Left hindlimb (tissue), 1 donor: ENCODE measurements at regions not wholly inside any gene's neighbourhood (a gene's known extent, or its start where the extent isn't known, plus 50 kb on each side); places are given as distances from the start of the nearest gene placed in this dataset.
"Not testable (repeated sequence)": the region's sequence is repeated elsewhere in the genome, so short reads cannot be mapped to it uniquely, and the experiment has no call there.

ENCODE experiments used
- DNase-seq: peaks from one replicate; pipeline ENCODE4 v3.0.0-alpha.2; 2018

DNA sequence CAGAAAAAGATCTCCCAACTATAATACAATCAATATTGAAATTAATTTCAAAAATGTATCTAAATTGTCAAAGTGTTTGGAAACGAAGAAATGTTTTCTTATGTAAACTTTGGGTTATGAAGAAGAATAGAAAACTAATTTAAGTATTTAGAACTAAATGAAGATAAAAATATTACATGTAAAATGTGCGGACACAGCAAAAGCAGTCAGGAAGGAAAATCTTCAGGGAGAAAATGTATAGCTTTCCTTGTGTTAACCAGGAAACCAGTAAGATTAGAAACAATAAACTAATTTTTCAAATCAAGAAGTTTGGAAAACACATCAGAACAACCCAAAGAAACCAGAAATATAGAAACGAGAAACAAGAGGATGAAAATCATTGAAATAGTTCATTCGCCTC, 466.5 kb downstream of the BRD1 start:
- no peak for DNase-seq

DNA sequence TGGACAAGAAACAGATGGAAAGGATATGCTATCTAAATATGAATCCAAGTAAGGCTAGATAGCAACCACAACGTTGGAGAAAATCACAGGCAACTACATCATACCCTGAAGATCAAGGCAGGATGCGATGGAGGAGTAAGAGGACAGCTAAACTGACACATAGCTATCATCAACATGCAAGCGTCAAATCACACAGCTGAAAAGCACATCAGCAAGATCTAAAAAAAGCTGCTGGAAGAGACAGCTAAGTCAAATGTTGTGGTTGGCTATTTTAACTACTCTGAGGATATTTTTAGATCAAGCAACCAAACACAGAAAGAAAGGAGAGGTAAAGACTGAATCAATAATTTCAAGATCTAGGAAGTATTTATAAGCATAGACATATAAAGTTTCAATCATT, 466.9 kb downstream of the BRD1 start:
- DNase-seq: no peak

DNA sequence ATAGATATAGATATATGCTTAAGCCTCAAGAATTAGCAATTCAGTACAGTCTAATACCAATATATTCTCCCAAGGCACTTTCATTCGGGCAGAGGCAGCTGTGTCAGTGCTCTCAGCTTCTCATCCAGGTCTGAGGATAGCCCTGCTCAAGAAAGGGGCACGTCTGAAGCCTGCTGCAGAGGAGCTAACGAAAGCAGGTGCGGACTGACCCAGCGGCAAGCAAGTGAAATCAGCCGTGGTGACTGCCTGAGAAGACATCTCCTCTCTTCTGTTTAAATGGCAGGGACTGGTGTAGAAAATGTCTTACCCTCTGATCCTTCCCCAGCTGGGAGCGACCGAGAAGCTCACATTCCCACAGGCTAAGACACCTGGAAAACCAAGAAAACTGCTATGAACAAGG, 468.6 kb downstream of the BRD1 start:
- DNase-seq: no peak

DNA sequence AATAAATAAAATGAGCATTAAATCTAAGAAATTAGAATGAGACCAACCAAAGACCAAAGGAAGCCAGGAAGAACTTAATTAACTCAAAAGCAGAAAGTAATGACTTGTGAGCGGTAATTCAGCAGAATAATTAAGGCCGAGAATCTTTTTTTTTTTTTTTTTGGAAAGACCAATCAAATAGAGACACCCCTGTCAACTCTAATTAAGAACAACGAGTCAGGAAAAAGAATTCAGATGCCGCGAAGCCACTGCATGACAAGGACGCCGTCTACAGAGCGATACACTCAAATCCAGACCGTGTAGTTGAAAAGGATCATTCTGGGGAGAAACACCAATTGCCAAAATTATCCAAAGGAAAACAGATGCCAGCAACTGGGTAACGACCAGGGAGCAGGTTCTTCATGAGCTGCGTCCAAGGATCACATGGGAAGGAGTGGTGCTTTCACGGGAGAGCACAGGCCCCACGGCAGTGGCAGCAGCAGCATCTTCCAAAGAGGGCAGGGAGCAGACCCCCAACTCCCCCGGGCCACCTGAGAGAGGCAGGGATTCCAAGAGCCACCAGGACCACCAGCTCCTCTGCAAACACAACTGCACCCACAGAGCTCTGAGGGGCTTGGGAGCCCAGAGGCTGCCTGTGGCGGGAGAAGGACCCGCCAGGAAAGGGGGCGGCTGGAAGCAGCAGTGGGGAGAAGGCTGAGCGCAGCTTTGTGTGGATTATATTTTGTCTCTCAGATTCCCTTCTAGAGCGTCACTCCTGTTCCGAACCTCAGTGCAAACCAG, 469.8 kb downstream of the BRD1 start:
- DNase-seq: no peak

DNA sequence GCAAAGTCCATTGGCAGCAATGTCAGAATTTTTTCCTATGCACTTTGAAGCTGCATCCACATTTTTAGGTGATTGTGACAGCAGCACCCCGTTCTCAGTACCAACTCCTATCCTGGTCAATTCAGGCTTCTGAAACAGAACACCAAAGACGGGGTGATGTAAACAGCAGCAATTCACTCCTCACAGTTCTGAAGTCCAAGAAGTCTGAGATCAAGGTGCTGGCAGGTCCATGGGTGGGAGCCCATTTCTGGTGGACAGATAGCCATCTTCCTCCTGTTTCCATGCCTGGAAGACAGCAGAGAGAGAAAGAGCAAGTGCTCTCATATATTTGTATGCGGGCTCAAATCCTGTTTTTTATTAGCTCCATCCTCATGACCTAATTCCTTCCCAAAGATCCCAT, 471.2 kb downstream of the BRD1 start:
- DNase-seq: no peak

DNA sequence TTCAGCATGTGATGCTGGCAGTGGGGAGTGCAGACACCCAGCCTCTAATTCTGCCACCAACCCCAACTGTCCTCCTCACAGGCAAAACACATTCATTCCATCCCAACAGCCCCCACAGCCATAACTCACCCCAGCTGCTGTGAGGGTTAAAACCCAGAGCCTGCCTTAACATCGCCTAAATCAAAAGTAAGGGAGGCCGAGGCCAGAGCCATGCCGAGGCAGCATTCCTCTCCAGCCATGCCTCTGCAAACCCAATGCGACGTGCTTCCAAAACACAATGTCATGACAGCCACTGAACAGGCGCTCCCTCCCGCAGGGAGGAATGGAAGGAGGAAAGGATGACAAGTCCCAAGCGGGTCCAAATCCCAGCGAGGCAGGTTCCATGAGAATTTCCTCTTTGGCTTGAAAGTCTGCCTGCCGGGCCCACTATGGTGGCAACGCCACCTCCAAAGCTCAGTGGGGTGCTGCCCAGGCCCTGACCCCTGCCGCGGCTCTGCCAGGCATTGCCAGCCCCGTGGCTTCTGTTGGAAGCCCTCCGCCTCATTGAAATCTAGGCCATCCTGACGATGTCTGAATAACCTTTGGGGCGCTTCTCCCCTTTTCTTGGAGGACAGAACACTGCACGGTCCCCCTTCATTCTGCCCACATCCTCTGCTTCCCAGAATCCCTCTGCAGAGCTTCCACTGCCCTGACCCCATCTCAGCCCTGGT, 472.3 kb downstream of the BRD1 start:
- no peak for DNase-seq

DNA sequence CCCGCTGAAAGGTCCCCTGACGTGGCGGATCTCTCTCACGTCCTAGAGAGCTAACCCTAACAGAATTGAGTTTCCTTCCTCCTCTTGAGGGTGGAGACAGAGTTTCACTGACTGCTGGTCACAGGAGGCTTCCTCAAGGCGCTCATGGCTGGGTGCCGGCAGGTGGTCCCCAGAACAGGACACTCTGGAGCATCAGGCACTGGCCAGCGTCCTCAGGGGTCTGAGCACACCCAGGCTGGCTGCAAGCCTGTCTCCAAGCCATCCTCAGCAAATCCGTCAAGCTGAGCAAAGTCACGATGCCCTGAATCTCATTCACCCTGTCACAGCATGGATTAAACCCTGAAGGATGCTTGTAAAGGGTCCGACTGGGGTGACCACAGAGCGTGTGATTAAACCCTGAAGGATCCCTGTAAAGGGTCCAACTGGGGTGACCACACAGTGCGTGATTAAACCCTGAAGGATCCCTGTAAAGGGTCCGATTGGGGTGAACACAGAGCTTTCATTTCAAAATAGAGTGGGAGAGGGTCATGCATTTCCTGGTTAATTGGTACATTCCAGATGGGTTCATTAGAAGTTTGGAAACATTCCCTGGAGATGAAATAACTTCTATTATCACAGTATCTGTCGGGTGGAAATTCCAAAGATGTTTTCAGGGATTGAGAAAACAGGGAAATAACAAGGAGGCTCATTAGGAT, 473.0 kb downstream of the BRD1 start:
- DNase-seq: no peak

DNA sequence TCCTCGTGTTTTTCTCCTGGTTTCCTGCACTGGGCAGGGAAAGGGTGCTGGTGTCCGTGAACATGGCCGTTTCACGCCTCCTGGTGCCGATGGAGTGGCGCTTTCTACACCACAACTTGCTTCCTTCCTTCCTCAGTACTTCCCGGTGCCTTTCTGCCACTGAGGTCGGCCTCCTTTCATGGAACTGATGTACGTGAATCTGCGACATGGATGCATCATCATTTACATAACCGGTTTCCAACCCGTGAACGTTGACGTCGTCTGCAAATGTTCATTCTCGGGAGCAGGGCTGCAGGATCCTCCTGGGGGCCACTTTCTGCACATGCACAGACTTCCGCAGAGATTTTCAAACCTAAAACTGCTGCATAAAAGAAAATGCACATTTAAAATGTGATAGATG, 474.4 kb downstream of the BRD1 start:
- DNase-seq: no peak

DNA sequence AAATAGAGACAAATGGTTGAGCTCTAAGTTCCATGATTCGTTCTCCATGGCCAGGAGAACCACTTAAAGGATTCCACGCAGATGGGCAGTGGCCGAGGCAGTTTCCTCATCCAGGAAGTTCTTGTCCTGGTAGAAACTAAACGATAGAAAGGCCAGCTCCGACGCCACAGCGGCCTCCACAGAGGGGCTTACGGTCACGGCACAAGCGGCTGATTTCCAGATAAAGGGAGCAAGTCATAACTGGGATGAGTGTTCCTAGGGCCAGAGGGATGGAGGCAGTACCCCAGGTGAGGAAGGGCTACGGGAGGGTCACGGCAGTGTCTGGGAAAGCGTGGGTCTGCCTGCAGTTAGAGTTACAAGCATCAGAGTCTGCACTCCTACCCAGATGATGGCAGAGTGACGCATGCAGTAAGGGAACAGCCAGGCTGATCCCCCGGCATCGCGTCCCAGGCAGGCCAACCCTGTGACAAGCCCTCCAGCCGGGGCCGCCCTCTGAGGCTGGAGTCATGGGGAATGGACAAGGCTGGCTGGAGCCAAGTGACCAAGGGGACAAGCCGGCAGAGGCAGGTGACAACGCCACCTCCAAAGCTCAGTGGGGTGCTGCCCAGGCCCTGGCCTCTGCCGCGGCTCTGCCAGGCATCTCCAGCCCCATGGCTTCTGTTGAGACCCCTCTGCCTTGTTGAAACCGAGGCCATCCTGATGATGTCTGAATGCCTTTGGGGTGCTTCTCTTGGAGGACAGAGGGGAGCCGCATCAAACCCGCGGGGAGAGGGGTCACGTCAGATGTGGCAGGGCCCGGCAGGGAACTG, 475.1 kb downstream of the BRD1 start:
- no peak for DNase-seq

DNA sequence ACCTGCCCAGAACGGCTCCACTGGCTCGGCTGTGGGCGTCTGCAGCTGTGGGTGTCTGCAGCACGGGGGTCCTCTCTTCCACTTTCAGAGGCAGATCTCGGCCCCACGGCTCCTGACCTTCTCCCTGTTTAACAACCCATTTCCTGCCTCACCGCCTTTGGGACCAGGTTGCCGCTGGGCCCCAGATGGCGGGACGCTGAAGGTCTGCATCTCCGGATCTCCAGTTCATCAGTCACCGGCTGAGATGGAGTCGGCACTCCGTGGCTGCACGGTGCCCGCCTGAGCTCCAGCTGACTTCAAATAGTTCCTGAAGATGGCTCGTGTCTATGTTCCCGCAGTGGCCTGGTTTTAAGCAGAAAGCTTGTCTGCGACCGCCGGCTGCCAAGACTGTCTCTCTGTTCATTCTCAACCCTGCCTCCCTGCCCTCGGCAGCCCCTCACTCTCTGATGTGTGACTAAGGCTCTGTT, 475.9 kb downstream of the BRD1 start:
- DNase-seq: no peak

DNA sequence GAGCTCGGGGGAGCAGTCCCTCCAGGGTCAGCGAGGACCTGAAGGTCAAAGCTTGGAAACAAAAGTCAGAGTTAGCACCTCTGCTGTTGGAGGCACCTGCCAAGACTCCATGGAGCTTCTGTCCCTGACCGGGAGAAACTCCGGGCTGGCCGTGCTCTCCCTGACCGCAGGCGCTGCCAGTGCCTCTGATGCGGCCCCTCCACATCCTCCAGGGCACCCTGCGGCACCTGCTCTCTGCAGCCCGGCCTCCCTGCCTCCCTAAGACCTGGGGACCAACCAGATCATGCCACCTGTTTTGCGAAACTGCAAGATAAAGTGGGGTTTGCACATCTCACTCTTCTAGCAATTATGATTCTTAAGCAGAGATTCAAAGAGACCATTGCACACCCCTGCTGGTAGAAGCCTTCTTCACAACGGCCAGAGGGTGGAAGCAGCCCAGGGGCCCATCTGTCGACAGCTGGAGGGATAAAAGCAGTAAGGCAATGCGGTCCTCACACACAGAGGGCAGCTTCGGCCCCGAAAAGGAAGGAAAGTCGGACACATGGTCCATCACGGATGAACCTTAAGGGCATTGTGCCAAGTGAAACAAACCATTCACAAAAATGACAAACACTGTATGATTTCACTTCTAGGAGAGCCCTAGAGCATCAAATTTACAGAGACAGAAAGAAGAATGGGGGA, 477.1 kb downstream of the BRD1 start:
- DNase-seq: no peak

DNA sequence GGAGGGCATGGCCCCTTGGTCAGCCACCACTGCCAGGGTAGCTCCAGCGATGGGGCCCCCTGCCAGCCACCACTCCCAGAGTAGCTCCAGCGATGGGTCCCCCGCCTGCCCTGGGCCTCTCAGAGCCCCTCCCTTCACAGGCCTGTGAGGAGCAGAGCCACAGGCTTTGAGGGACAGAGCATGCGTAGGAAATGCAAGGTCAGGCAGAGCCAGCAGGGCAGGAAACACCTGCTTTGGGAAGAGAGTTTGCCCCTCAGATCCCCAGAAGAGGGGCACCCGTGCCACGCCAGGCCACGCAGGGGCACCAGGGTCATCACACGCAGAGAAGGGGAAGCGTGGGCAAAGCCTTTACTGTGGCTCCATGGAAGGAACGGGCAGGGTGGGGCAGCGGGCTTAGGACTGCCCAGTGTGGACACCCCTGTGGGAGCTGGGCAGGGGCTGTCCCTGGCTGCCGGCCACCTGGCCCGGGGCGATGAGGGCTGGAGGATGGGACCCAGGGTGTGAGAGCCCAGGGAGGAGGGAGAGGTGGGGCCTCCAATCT, 477.8 kb downstream of the BRD1 start:
- DNase-seq: no peak

DNA sequence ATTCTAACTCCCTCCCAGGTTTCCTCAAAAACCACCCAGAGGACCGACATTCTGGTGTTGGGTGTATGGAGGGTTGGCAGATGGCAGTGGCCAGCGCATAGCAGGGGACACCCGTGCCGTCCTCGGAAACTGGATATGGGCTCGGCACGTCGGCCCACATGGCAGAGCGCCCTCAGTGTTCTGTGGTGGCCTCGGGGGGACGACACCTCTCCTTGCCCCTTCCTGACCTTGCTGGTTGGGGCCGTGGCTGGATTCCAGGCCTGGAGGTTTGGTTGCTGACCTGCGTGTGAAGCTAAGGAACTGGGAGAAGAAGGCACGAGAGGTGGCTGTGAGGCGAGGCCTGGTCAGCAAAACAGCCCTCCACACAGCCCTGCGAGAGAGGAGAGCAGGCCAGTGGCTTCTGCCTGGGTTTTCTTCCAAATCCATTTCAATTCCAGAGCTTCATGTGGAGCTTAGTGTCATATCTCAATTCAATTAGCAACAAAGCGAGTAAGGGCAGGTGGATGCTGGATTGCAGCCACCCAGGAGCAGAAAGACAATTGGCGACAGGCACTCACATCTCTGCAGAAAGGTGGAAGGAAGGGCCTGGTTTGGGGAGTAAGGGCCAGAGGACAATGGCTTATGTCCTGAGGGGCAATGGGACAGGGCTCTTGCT, 478.4 kb downstream of the BRD1 start:
- DNase-seq: no peak

DNA sequence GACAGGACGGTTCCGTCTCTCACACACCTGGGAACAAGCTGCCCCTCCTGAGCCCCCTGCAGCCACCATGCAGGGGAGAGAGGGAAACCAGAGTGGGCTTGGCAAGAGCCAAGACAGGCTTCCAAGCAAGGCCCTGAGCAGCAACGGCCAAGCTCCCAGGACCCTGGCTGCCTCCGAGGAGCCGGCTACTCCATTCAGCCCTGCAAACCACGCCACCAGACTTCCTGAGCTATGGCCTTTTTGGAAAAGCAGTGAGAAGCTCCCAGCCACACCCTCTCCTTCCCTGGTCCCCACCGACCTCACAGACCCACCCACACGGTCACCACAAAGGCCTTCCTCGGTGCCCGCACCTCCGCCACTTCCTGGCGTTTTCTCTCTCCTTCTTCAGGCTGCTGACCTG, 479.0 kb downstream of the BRD1 start:
- DNase-seq: no peak

DNA sequence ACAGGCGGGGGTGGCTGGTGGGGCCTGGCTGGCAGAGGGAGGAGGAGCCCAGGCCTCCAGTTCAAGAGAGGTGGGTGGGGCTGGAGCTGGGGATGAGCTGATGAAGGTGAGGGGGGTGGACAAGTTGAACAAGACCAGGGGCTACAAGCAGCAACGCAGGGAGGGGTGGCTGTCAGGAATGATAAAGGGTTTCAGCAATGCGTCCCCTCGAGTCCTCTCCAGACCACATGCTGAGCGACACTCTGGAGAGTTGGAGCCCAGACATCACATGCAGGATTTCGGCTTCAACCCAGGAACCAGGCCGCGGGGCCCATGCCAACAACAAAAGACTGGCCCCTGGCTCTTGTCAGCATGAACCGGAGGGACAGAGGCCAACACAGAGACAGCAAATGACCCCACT, 480.3 kb downstream of the BRD1 start:
- no peak for DNase-seq

DNA sequence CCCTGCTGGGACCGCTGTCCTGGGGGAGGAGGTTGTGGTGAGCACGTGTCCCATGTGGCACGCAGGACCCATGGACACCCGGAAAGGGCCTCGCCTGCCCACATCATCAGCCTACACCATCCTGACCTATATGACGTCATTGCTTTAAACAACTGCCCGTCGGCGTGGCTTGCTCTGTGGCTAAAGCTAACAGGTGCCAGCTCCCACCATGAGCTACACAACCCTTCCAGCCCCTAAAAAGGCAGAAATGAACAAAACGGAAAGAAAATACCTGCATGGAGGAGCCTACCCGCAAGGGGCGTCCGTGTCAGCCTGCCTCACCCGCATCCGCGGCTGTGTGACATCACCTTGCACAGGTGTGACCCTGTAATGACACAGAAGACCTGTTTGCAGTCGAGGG, 481.8 kb downstream of the BRD1 start:
- DNase-seq: no peak

DNA sequence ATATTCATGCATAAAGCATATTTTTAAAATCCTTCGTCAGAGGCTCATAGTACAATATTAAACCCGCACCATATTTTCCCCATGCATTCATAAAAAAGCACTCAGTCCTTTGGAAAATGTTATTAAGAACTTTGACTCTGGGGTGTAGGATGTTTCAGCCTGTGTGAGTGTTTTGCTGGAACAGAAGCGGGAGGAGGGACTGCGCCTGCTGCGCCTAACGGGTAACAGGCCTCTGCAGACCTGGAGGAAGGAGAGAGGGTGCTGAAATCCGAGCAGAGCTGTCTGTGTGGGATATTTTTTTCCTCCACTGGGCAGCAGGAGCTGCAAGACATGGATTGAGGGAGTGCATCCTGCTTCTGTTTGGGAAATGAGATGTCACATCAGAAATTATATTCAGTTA, 483.0 kb downstream of the BRD1 start:
- DNase-seq: no peak

DNA sequence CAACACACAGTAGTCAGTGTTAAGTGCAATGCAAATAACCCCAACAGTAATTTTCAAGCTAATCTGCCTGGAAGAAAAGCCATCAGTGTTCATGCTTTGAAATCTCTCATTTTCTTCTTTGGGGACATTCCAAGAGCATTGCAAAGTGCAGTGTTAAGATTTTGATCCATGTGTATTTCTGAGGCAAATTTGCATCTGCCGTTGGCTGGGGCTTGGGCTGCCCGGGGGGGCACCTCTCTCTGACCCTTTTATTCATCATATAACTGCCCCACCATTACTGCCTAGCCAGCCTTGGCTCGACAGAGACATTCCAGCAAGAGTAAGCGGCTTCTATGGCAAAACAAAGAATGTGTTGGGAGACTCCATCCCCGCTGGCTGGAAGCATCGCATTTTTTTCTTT, 483.5 kb downstream of the BRD1 start:
- no peak for DNase-seq

DNA sequence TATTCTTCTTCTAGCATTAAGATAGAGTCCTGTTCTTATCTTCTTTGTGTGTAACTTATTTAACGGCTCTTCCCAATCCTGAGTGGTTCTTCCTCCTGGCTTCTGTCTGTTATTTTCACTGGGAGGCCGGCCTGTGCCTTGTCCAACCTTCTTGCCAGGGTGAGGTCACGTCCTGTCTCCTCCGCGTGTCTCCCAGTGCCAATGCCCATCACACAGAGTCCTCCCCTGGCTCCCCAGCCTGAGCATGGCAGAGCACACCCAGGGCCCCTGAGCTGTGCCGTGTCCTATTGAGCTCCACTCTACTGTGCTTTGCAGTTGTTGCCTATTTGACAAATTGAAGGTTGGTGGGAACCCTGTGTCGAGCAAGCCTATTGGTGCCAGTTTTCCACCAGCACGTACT, 487.3 kb downstream of the BRD1 start:
- no peak for DNase-seq

DNA sequence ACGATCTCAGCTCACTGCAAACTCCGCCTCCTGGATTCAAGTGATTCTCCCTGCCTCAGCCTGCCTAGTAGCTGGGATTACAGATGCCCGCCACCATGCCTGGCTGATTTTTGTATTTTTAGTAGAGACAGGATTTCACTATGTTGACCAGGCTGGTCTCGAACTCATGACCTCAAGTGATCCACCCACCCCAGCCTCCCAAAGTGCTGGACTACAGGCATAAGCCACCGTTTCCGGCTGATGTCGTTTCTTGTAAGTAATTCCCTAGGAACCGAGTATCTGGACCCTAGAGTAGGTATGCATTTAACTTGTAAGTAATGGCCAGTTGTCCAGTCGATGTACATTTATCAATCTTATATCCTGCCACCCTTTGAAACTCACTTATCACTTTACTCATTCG, 491.2 kb downstream of the BRD1 start:
- not testable (repeated sequence) for DNase-seq

DNA sequence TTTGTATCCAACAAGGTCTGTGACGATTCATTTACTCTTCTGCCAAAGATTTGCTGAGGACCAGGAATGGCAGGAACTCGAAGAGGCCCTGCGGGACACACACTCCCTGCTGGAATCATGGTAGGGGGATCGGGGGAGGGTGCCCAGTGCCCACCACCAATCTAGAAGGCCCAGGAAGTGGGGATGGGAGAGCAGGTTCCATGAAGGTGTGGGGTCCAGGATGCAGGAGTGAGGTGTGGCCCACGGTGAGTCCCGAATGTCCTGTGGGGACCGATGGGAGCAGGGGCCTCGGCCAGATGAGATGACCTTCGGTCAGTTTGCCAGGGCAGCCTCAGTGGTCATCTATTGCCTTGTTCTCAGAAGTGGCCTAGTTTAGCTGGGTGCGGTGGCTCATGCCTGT, 492.7 kb downstream of the BRD1 start:
- DNase-seq: no peak

DNA sequence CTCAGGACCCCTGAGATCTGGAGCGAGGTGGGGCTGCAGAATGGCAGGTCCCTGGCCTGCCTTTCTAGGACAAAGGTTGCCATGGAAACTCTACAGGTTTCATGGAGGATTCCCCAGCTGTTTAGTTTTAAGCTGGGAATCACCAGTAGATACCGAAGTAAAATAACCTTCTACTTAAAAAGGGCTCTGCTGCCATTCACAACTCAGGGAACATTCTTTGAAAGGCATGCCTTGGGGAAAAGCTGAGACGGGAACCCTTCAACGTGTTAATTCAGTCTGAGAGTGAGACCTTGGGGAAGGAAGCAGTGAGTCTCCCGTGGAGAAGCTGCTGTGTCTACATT, 493.3 kb downstream of the BRD1 start:
- DNase-seq: no peak
